Coronary artery (tissue), 2 donors: ENCODE measurements at regions not wholly inside any gene's neighbourhood (a gene's known extent, or its start where the extent isn't known, plus 50 kb on each side); places are given as distances from the start of the nearest gene placed in this dataset.

Experiments
- DNase-seq: peaks from one replicate; pipeline ENCODE4 v3.0.0-alpha.2; 2017; ENCODE audit warnings: low spot score
- H3K27ac ChIP-seq, 2 donors: fragments of 200-600 bp; sonication (generic); one replicate each; pipeline ENCODE4 v1.5.1; 2016 to 2019
- H3K4me3 ChIP-seq: fragments of 200-600 bp; sonication (generic); 2 replicates; pipeline ENCODE4 v1.5.1; 2016; ENCODE audit warnings: mild to moderate bottlenecking, moderate library complexity
- TF ChIP-seq, protein P1 (sequence below): fragments of 200-600 bp; sonication (generic); IDR thresholded peaks from one replicate; pipeline ENCODE4 v1.5.1; 2019; ENCODE audit warnings: antibody characterized with exemption

DNA sequence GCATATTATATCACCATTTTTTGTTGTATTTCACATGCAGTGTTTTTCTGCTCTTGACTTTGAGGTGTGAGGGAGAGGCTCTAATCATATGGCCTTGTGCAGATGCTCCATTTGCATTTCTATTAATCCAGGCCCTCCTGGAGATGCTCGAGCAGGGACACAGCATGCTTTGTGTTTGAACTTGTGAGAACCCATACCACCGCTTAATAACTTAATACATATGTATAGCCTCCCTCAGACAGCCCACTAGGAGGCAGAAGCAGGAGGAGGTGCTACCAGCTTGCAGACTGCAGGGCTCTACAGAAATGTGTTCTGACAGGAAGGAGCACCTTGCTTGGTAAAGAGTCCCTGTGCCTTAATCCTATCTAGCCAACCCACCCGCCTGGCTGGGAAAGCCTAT lies 155.2 kb downstream of the BARHL2 start:
- DNase-seq: no peak
- no peak overlapping the region for H3K27ac ChIP-seq
- TF ChIP-seq, protein P1, sequence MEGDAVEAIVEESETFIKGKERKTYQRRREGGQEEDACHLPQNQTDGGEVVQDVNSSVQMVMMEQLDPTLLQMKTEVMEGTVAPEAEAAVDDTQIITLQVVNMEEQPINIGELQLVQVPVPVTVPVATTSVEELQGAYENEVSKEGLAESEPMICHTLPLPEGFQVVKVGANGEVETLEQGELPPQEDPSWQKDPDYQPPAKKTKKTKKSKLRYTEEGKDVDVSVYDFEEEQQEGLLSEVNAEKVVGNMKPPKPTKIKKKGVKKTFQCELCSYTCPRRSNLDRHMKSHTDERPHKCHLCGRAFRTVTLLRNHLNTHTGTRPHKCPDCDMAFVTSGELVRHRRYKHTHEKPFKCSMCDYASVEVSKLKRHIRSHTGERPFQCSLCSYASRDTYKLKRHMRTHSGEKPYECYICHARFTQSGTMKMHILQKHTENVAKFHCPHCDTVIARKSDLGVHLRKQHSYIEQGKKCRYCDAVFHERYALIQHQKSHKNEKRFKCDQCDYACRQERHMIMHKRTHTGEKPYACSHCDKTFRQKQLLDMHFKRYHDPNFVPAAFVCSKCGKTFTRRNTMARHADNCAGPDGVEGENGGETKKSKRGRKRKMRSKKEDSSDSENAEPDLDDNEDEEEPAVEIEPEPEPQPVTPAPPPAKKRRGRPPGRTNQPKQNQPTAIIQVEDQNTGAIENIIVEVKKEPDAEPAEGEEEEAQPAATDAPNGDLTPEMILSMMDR: no peak

DNA sequence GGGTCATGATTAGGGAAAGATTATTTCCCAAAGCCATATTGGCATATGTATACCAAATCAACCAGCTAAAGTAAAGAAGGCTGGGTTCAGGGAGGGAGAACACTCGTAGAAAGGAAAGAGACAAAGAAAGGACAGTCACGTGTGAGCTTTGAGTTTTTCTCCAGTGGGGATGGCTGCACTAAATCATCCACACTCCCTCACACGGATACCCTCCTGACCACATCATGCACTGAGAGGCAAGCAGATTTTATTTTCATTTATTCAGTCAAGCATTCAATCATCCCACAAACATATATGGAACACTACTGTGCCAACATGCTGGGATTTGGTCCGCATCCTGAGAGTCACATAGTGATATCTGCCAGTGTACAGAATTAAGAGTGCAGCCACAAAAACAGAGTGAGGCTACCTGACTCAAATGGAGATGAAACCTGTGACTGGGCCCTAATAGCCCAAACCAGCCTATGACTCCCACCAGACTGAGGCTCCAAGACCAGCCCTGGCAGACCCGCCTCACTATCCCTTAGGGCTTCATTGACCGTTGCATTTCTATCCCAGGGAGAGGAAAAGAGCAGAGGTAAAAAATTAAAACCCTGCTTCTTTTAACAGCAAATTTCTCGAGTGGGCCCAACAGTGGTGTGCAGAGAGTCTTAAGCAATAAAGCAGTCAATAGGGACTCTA lies 155.9 kb downstream of the BARHL2 start:
- Histone ChIP-seq H3K4me3 (no peak overlapping the region), H3K27ac (no peak overlapping the region)
- no peak for DNase-seq
- TF ChIP-seq, protein P1: no peak

More for the DNA sequence above, 155.2 kb downstream of the BARHL2 start:
- H3K4me3 ChIP-seq: no peak overlapping the region

- no peak overlapping the region for H3K27ac ChIP-seq
- no peak for DNase-seq
- H3K4me3 ChIP-seq: no peak overlapping the region
- TF ChIP-seq, protein P1: no peak
Measured at GRCh38 chr1:90558754-90559378, 158.2 kb downstream of the BARHL2 start.

GRCh38 chr1:90558126-90558525 lies 159.0 kb downstream of the BARHL2 start:
- no peak overlapping the region for H3K4me3 ChIP-seq
- TF ChIP-seq, protein P1: no peak
- no peak overlapping the region for H3K27ac ChIP-seq
- no peak for DNase-seq

- Histone ChIP-seq H3K27ac (no peak overlapping the region), H3K4me3 (no peak overlapping the region)
- DNase-seq: no peak
- TF ChIP-seq, protein P1: no peak
Measured at GRCh38 chr1:90557706-90558105, 159.4 kb downstream of the BARHL2 start.

GRCh38 chr1:90550626-90551406 lies 166.3 kb downstream of the BARHL2 start:
- no peak for DNase-seq
- TF ChIP-seq, protein P1: no peak
- no peak overlapping the region for H3K4me3 ChIP-seq
- H3K27ac ChIP-seq: no peak overlapping the region
